Esophagus (tissue), 2 donors: ENCODE measurements at regions not wholly inside any gene's neighbourhood (a gene's known extent, or its start where the extent isn't known, plus 50 kb on each side); places are given as distances from the start of the nearest gene placed in this dataset.

Experiments used
- H3K27ac ChIP-seq, 2 donors: one replicate each; pipeline ENCODE4 v1.5.1; 2013; ENCODE audit warnings: low read depth in 2 of 2, mild to moderate bottlenecking in 2 of 2, inconsistent platforms in 1 of 2, low read length in 1 of 2, moderate library complexity in 1 of 2
- H3K27me3 ChIP-seq, 2 donors: one replicate each; pipeline ENCODE4 v1.6.1; 2013; ENCODE audit warnings: low read length in 2 of 2, control low read depth in 1 of 2, mild to moderate bottlenecking in 1 of 2; ENCODE audit not compliant: insufficient read depth in 2 of 2, control insufficient read depth in 1 of 2
- H3K36me3 ChIP-seq, 2 donors: one replicate each; pipeline ENCODE4 v1.6.1; 2013; ENCODE audit warnings: low read length in 1 of 2; ENCODE audit not compliant: control insufficient read depth in 2 of 2, insufficient read depth in 2 of 2
- H3K4me1 ChIP-seq, 2 donors: one replicate each; pipeline ENCODE4 v1.6.1; 2013; ENCODE audit warnings: low read length in 1 of 2; ENCODE audit not compliant: control insufficient read depth in 2 of 2, insufficient read depth in 2 of 2
- H3K4me3 ChIP-seq, 2 donors: one replicate each; pipeline ENCODE4 v1.5.1; 2013; ENCODE audit warnings: low read length in 2 of 2, mild to moderate bottlenecking in 2 of 2, low read depth in 1 of 2, moderate library complexity in 1 of 2
- H3K9me3 ChIP-seq, 2 donors: one replicate each; pipeline ENCODE4 v1.6.1; 2013; ENCODE audit warnings: mild to moderate bottlenecking in 2 of 2, low read depth in 1 of 2, low read length in 1 of 2, moderate library complexity in 1 of 2; ENCODE audit not compliant: control insufficient read depth in 2 of 2, insufficient read depth in 1 of 2
- WGBS, 2 donors: extraction: QIAGEN DNeasy Blood & Tissue Kit; methylation state at CpG; one replicate each; pipeline ENCODE4 v1.1.7; 2013; 5-methylcytosine and 5-hydroxymethylcytosine counted together
- donor health status: healthy with polysubstance abuse.
- donor health status: Bipolar disorder and iron deficiency.

DNA sequence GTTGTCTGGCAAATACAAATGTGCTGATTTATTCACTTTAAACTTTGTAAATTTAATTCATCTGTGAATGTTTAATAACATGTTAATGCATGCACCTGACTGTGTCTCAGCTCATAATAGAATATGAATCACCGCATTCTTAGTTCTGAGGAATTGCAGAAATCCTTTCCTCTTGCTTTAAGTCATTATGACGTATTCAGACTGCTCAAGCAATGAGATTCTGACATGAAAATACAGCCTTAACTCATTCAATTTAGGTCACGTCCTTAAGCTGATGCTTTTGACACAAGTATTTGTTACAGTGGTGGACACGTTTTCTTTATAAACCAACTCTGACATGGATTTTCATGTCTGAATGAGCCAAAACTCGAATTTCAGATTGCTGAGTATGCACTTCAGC, 541.0 kb upstream of the KLF12 start:
- Histone ChIP-seq H3K4me1 (no peaks in the 10 kb centered on the region), H3K27ac (no peak overlapping the region), H3K36me3 (no peaks in the 10 kb centered on the region), H3K27me3 (no peaks in the 10 kb centered on the region), H3K9me3 (no peaks in the 10 kb centered on the region), H3K4me3 (no peak overlapping the region)
- WGBS, 2 donors: 41 to 54% methylated on average over 5 of the region's 5 CpGs

DNA sequence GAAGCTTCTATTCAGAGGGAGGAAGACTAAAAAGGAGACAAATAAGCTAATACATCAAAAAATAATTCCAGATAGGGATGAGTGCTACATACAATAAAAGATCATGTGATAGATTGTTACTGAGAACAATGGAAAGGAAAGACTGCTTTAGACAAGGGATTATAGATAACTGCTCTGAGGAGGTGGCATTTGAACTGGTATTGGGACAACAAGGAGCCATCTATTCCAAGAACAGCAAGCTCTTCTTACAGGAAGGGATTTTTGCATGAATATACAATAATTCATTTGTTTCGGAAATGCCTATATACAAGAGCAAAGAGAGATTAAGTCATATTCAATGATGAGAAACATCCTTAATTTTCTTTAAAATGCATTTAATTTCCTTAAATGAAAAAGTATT, 540.5 kb upstream of the KLF12 start:
- H3K36me3 ChIP-seq: no peaks in the 10 kb centered on the region
- WGBS, 2 donors: 65 to 71% methylated on average over 1 of the region's 1 CpG
- no peak overlapping the region for H3K4me3 ChIP-seq
- no peaks in the 10 kb centered on the region for H3K9me3 ChIP-seq
- no peaks in the 10 kb centered on the region for H3K27me3 ChIP-seq
- H3K4me1 ChIP-seq: no peaks in the 10 kb centered on the region
- no peak overlapping the region for H3K27ac ChIP-seq

DNA sequence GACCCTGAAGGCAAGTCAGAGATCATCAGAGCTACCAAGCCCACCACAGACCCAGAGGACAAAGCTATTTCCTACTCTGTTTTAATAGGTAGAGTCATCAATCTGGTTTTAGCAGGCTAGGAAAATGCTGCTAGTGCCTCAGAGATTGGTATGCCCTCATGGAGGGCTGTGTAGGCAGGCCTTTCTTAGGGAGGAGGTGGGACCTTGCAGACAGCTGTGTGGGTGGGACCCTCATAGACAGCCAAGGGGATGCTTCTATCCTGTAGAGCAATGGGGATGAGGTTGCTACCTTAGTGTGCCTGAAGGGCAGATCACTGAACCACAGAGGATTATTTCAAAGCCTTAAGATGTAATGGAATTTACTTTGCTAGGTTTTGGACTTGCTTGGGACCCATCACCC, 534.9 kb upstream of the KLF12 start:
- Histone ChIP-seq H3K27ac (no peak overlapping the region), H3K4me3 (no peak overlapping the region), H3K27me3 (no peaks in the 10 kb centered on the region), H3K36me3 (no peaks in the 10 kb centered on the region), H3K9me3 (no peaks in the 10 kb centered on the region), H3K4me1 (peaks cover 2 to 3% of the 10 kb centered on the region in 2 donors)

DNA sequence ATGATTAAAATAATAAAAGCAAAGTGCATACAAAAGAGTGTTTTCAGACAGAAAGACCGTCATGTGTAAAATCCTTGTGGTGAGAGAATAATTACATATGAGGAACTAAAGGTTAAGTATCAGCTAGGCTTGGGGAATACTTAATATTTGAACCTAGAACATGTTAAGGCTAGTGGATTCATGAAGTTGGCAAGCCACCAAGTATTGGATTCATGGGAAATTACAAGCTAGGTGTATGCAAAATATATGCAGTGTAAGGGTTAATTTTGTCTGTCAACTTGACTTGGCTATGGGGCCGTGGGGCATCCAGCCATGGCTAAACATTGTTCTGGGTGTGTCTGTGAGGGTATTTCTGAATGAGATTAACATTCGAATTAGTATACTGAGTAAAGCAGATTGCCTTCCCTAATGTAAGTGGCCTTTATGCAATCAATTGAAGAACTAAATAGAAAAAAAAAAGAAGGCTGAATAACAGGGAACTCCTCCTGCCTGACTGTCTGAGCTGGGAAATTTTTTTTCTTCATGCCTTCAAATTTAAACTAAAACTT, 533.5 kb upstream of the KLF12 start:
- 47 to 50% methylated on average over 3 of the region's 3 CpGs for WGBS, 2 donors

DNA sequence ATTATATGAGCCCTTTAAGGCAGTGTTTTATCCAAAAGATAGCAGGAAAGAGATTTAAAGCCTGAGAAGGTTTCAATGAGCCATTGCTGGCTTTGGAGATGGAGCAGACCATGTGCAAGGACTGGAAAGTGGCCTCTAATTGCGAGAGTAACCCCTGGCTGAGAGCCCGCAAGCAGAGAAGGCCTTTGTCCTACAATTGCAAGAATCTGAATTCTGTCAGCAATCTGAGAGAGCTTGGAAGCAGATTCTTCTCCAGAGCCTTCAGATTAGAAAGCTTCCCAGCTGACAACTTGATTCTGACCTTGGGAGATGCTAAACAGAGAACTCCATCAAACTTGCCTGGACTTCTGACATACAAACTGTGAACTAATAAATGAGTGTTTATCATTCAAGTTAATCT, 528.7 kb upstream of the KLF12 start:
- Histone ChIP-seq H3K4me1 (no peaks in the 10 kb centered on the region), H3K27me3 (no peaks in the 10 kb centered on the region), H3K36me3 (no peaks in the 10 kb centered on the region), H3K4me3 (no peak overlapping the region), H3K9me3 (peaks cover 0 to 4% of the 10 kb centered on the region in 2 donors), H3K27ac (no peak overlapping the region)
- 73 to 81% methylated on average over 2 of the region's 2 CpGs for WGBS, 2 donors

More for the DNA sequence above, 533.5 kb upstream of the KLF12 start:
- Histone ChIP-seq H3K27ac (no peak overlapping the region), H3K9me3 (no peaks in the 10 kb centered on the region), H3K4me1 (peaks cover 2 to 3% of the 10 kb centered on the region in 2 donors), H3K36me3 (no peaks in the 10 kb centered on the region), H3K4me3 (no peak overlapping the region), H3K27me3 (no peaks in the 10 kb centered on the region)

DNA sequence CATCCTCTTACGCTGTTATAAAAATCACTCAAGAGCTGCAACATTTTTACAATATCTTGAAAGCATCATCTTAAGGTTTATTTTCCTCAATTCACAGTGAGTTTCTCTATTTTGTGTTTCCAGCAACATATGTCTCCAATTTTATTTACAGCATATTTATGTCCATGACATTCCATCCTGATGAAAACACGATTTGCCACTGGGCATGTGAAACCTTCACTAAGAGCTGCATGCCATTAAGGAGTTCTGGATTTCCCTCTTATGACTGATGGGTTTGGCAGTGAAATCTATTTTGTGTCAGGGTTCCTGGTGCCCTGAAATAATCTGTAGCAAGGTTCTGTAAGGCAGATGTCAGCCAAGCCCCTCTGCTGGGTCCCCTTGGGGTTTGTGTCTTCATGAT, 527.6 kb upstream of the KLF12 start:
- Histone ChIP-seq H3K27me3 (no peaks in the 10 kb centered on the region), H3K9me3 (peaks cover 0 to 4% of the 10 kb centered on the region in 2 donors), H3K27ac (no peak overlapping the region), H3K36me3 (no peaks in the 10 kb centered on the region), H3K4me1 (no peaks in the 10 kb centered on the region), H3K4me3 (no peak overlapping the region)
- 82% methylated on average over 2 of the region's 2 CpGs for WGBS, 2 donors

DNA sequence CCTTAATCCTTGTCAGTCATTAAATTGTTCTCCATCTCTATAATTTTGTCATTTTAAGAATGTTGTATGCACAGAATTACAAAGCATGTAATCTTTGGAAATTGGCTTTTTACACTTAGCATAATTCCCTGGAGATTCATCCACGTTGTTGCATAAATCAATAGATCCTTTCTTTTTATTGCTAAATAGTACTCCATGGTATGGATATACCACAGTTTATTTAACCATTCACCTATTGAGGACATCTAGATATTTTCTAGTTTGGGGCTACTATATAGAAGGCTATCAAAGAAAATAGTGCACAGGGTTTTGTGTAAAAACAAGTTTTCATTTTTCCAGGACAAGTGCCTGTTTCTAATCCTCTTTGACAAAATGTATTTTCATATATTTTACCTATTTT, 523.6 kb upstream of the KLF12 start:
- 71 to 72% methylated on average over 1 of the region's 1 CpG for WGBS, 2 donors
- Histone ChIP-seq H3K36me3 (no peaks in the 10 kb centered on the region), H3K27me3 (no peaks in the 10 kb centered on the region), H3K9me3 (peaks cover 0 to 4% of the 10 kb centered on the region in 2 donors), H3K27ac (no peak overlapping the region), H3K4me1 (no peaks in the 10 kb centered on the region), H3K4me3 (no peak overlapping the region)

DNA sequence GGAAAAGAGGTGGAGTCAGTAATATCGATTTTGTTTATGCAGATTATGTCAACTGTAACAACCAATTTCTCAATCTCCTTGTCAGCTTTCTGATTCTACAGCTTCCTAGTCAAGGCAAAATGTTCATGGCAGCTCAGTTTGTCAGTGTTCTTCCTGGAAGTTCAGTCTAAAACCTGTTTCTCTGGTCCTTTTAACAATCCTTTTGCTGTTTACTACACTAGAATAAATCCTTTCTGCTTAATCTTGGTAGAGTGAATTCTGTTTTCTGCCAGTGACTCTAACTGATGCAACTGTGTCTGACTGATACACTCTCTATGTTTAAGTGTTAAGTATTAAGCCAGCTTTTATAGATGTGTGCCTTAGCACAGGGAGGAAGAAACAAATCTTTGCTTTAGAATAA, 516.9 kb upstream of the KLF12 start:
- 28 to 30% methylated on average over 1 of the region's 1 CpG for WGBS, 2 donors
- Histone ChIP-seq H3K27me3 (no peaks in the 10 kb centered on the region), H3K27ac (no peak overlapping the region), H3K36me3 (no peaks in the 10 kb centered on the region), H3K9me3 (no peaks in the 10 kb centered on the region), H3K4me1 (no peaks in the 10 kb centered on the region), H3K4me3 (no peak overlapping the region)

DNA sequence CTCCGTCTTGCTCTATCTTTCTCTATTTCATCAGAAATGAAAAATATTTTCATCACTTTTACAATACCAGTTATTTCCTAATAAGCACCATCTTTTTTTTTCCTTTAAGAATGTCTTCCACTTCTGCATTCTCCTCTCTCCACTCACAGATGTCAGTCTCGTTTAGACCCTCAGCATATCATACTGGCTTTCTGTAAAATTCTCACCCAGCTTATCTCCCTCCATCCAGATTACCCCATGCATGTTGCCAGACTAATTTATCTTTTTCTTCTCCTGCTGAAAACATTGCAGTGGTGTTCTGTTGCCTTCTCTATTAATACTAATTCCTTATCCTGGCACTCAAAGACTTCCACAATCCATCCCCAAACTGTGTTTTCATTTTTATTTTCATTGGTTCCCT, 513.8 kb upstream of the KLF12 start:
- H3K27me3 ChIP-seq: no peaks in the 10 kb centered on the region
- no peak overlapping the region for H3K4me3 ChIP-seq
- no peaks in the 10 kb centered on the region for H3K9me3 ChIP-seq
- no peaks in the 10 kb centered on the region for H3K36me3 ChIP-seq
- H3K4me1 ChIP-seq: no peaks in the 10 kb centered on the region
- WGBS, 2 donors: 58 to 63% methylated on average over 2 of the region's 2 CpGs
- H3K27ac ChIP-seq: no peak overlapping the region

DNA sequence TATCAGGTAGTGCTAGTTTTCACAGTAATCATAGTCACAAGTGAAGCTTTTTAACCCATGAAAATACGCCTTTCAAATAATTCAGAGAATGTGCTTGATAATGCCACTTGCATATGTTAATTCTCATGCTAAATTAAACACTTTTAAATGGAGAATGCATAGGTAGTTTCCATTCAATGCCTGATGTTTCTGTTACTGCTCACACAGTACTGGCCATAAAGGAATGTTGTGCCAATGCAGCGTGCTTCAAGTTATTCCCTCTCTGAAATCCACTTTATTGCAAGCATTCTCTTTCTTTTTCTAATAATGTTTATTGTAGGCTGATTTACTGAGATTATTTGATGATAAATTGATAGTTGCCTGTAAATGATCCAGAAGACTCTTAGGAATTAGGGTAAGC, 513.0 kb upstream of the KLF12 start:
- Histone ChIP-seq H3K4me3 (no peak overlapping the region), H3K27ac (no peak overlapping the region), H3K36me3 (no peaks in the 10 kb centered on the region), H3K27me3 (no peaks in the 10 kb centered on the region), H3K4me1 (no peaks in the 10 kb centered on the region), H3K9me3 (no peaks in the 10 kb centered on the region)
- 84 to 91% methylated on average over 2 of the region's 2 CpGs for WGBS, 2 donors
